HG03175 (cell line): ENCODE measurements at regions not wholly inside any gene's neighbourhood (a gene's known extent, or its start where the extent isn't known, plus 50 kb on each side); places are given as distances from the start of the nearest gene placed in this dataset.

Source experiments
- ATAC-seq: cut with Tn5 transposase; IDR thresholded peaks from one replicate; pipeline ENCODE4 v1.9.1; 2021; ENCODE audit warnings: mild to moderate bottlenecking, moderate library complexity; ENCODE audit not compliant: unreplicated experiment

DNA sequence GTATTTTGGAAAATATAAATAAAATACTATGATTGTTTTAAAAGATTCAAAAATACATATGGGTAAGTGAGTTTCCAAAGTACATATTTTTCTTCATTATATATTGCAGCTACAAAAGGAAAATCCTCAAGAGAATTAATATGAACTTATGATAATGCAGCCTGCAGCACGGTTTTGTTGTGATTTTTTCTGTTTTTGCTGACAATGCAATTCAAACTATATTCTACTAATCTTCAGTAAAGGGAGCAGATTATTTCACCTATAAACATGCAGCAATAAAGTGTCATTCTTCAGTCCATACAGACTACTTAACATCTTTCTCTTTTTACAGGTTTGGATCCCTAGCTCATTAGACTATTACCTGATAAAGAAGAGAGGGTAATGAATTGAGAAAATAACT lies 582.1 kb upstream of the MGAT4C start:
- no peak for ATAC-seq

- no peak for ATAC-seq
Measured at GRCh38 chr12:86837246-86837645, 581.1 kb upstream of the MGAT4C start.

DNA sequence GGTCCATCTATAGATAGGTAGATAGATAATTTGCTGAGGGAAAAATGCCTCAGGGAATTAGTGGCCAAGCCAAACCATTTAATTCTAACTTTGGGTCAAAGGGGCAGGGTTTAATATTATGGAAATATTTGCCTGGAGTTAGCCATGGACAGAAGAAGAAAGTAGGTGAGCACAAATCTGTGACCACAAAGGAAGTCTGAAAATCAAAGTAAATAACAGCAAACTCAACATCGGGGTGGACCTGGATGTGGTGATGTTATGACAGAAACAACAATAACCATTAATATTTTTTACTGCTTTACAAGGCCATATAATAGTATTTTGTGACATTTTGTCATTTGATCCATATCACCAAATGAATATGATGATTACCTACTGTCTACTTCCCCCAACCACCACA lies 578.0 kb upstream of the MGAT4C start:
- ATAC-seq = no peak

- no peak for ATAC-seq
Measured at GRCh38 chr12:86827409-86827808, 571.2 kb upstream of the MGAT4C start.

DNA sequence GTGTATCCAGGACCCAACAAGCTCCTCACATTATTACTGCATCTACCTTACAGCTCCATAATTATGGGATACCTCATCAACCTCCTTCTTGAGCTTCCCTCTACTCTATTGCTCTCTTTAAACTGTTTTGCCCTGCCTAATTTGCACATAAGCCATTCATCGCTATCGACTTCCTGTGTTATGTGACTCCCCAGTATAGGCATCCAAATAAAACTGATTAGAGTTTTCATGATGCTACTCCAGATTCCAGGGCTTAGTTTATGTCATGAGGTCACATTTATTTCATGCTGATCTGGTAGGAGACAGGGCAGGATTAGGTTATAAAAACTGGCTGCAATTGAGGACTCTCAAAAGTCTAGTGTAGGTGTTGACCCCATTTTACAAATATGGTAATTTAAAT lies 569.9 kb upstream of the MGAT4C start:
- no peak for ATAC-seq

- no peak for ATAC-seq
Measured at GRCh38 chr12:86801439-86801838, 545.2 kb upstream of the MGAT4C start.

DNA sequence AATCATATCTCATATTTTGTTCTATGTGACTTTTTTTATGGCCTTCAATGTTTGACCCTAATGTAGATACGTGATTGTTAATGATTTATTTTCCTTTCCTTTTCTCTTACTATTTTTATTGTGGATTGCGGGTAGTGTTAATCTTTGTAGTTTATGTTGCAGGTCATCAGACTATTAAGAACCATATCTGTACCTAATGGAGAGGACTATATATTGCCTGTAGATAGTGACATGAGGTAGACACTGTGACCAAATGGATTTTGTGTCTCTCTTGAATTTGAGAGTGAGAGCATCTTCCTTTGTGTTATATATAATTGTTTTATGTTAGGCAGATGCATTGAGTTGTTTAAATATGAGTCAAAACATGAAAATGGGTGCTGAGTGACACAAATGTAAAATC lies 543.4 kb upstream of the MGAT4C start:
- ATAC-seq = no peak

DNA sequence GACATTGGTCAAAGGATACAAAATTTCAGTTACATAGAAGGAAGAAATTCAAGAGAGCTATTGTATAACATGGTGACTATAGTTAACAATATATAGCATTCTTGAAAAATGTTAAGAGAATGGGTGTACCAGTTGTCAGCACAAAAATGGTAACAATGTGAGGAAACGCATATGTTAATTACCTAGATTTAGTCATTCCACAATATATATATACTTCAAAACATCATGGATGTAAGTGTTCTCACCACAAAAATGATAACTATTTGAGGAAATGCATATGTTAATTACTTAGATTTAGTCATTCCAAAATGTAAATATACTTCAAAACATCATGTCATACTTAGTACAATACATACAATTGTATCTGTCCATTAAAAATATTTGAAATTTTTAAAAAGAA lies 540.4 kb upstream of the MGAT4C start:
- ATAC-seq = no peak

DNA sequence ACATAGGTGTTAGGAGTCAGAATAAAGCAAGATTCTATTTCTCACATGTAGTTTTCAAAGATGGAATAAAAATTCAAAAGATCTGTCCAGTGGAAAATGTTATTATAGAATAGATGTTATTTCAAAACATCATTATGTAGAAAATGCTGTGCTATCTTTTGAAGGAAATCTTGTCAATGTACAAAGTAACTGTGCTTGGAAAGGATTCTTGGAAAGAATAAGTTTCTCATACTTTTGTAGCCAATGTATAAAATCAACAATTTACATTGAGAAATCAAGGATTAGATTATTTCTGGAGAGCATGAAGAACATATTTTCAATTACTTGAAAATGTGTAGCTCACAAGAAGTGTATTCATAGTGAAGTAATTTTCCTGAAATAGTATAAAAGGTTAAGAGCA lies 532.5 kb upstream of the MGAT4C start:
- no peak for ATAC-seq

DNA sequence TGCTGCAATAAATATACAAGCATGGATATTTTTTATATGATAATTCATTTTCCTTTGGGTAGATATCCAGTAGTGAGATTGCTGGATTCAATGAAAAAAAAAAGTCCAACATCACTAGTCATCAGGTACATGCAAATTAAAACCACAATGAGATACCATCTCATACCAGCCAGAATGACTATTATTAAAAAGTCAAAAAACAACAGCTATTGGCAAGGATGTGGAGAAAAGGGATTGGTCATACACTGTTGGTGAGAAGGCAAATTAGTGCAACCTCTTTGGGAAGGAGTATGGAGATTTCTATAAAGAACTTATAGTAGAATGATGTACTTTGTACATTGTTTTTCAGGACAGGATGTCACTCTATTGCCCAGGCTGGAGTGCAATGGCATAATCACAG lies 531.2 kb upstream of the MGAT4C start:
- ATAC-seq = no peak

GRCh38 chr12:86777325-86777724 lies 521.1 kb upstream of the MGAT4C start:
- ATAC-seq = no peak

DNA sequence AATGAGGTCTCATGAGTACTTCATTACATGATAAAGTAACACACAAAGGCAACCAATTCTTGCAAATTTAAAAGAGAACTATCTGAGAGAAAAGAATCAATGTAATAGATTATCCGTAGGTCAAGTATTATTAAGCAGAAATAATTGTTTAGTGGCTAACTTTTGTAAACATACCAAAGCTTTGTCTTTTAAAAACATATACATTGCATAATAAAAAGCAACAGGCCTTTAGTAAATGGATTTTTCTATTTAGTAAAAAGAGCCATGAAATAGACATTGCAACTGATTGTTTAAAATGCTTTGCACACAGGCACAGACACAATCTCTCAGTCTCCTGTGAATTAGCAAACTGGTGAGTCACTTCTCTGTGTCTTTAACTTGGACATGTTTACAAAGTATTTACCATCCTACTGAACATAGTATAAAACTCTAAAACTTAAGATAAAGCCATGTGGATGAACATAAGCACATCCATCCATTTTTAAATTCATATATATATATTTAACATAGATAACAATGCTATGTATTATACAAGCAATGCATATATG lies 518.7 kb upstream of the MGAT4C start:
- ATAC-seq = no peak

DNA sequence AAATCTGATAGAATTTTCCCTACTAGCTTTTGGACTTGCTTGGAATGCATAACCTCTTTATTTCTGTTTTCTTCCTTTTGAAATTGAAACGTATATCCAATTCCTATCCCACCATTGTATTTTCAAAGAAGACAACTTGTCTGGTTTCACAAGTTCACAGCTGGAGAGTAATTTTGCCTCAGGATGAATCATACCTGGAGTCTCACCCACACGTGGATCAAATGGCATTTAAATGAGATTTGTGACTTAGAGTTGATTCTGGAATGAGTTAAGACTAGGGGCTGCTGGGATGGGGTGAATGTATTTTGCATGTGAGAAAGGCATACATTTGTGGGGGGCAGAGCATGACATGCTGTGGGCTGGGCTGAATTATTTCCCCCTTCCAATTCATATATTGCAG lies 516.5 kb upstream of the MGAT4C start:
- no peak for ATAC-seq

DNA sequence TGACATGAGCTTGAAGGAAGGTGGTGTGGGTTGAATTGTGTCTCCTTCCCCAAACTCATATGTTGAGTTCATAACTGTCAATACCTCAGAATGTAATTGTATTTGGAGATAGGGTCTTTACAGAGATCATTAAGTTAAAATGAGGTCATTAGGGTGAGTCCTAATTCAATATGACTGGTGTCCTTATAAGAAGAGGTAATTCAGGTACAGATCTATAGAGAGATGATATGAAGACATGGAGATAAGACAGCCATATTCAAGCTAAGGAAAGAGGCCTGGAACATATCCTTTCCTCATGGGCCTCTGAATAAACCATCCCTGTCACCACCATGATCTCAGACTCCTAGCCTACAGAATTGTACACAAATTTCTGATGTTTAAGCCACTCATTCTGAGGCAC lies 514.7 kb upstream of the MGAT4C start:
- ATAC-seq = no peak

- no peak for ATAC-seq
Measured at GRCh38 chr12:86748894-86749293, 492.7 kb upstream of the MGAT4C start.

DNA sequence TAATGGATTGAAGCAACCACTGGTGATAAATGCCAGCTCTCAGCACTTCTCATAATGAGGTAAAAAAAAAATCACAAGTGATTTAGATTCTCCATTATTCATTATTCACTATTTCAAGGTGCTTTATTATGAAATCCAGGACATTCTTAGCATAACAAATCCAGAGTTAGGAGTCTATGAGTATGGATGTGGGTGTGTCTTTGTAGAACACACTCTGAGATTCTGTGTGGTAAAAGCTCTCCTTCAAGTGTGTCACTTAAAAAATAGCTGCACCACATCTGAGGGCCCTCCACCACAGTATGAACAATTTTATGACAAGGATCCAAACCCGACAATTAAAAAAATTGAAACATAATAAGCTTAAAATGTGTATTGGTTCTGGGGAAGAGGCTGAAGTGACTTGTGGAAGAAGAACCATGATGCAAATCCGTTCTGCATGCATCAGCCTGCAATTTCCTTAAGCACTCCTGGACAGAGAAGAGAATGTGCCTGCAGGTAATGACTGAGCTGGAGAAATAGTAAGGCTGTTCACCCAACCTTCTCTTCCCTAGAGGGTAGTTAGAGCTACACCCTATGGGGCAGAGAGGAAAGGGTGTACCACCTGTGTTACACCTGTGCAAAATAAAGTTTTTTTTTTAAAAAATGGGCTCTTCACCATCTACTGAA lies 488.5 kb upstream of the MGAT4C start:
- no peak for ATAC-seq

DNA sequence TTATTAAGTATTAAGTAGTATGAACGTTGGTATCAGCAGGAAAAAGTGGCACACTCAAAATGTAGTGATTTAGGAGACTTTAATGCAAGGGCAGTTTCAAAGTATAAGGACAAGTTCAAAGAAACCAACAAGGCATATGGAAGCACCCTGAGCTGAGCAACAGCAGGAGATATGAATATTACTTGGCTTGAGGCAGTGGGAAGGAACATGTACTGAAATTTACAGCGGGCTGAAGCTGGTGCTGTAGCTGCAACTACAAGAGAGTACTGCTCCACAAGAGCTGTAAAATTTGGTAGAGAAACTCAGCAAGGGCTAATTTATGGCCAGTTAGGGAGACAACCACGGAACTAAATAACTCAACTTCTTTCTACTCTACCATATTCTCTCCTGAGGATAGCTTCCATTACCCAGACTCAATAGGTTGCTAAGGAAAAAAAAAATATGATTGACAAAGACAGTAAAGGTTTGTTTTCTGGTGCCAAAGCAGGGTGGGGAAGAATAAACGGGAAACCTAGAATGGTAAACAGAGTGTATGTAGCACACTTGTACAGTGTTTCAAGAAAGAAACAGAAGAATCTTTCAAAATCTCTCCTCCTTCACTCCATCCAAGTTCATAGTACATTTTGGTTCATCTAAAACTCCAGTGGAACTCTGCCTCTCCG lies 487.8 kb upstream of the MGAT4C start:
- no peak for ATAC-seq

GRCh38 chr12:86741531-86741930 lies 485.3 kb upstream of the MGAT4C start:
- ATAC-seq = no peak

GRCh38 chr12:86735851-86736250 lies 479.7 kb upstream of the MGAT4C start:
- ATAC-seq = no peak

GRCh38 chr12:86735072-86735471 lies 478.9 kb upstream of the MGAT4C start:
- ATAC-seq = no peak

DNA sequence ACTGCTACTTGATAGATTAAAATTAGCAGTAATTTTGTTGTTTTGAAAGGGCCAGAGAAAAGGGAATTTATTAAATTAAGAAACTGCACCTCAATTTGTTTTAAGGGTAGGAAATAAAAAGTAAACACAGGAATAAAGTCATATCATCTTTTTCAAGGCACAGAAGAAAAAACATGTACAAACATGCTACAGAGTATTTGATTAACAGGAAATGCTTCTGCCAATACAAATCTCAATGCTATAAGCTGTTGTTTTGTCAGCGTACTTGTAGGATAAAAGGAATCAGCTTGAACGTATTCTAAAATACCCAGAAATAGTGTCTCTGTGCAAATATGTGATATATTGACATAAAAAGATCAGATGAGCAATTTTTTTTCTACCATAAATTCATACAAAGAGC lies 474.0 kb upstream of the MGAT4C start:
- ATAC-seq = no peak

DNA sequence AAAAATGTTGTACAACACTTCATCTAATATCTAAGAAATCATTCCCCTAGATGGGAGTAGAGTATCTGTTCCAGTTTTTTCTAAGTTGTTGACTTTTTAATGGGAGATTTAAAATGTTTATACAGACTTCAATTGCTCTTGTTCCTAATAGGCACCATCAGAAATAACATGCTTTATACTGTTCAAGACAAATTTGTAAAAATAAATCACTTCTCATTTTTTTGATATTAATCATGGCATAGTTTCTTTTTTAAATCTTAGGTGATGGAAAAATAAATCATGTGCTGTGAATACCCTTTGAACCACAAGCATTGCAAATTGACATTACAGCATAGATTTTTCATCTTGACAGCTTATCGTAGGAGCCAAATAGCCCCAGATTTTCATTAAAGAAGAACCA lies 473.5 kb upstream of the MGAT4C start:
- ATAC-seq = no peak

- no peak for ATAC-seq
Measured at GRCh38 chr12:86727160-86727559, 471.0 kb upstream of the MGAT4C start.
